Stimulated activated naive CD8-positive, alpha-beta T cell treated with anti-CD3 and anti-CD28 coated beads, Interleukin-15, Interleukin-2, amounts not matched to agents 100 ng/mL and 50 ng/mL, for 24 hours (primary cell): ENCODE measurements at regions not wholly inside any gene's neighbourhood (a gene's known extent, or its start where the extent isn't known, plus 50 kb on each side); places are given as distances from the start of the nearest gene placed in this dataset.
"Not testable (repeated sequence)": the region's sequence is repeated elsewhere in the genome, so short reads cannot be mapped to it uniquely, and the experiment has no call there.

Source experiments
- H3K27ac Mint-ChIP-seq: one replicate; pipeline ENCODE4 v1.8.0; 2021; ENCODE audit warnings: mild to moderate bottlenecking, mixed read lengths
- H3K27me3 Mint-ChIP-seq: one replicate; pipeline ENCODE4 v1.8.0; 2021; ENCODE audit warnings: mixed read lengths
- H3K36me3 Mint-ChIP-seq: one replicate; pipeline ENCODE4 v1.8.0; 2021; ENCODE audit warnings: low read depth, mixed read lengths
- H3K4me1 Mint-ChIP-seq: one replicate; pipeline ENCODE4 v1.8.0; 2021; ENCODE audit warnings: low read depth, mixed read lengths
- H3K4me3 Mint-ChIP-seq: one replicate; pipeline ENCODE4 v1.8.0; 2021; ENCODE audit warnings: mild to moderate bottlenecking, mixed read lengths
- H3K9me3 Mint-ChIP-seq: one replicate; pipeline ENCODE4 v1.8.0; 2021; ENCODE audit warnings: mixed read lengths

- Mint-ChIP-seq H3K27me3 (no peaks in the 10 kb centered on the region), H3K36me3 (no peaks in the 10 kb centered on the region), H3K4me1 (no peaks in the 10 kb centered on the region), H3K9me3 (no peaks in the 10 kb centered on the region), H3K4me3 (no peak overlapping the region), H3K27ac (no peak overlapping the region)
Measured at GRCh38 chr4:173669460-173670179, 139.6 kb upstream of the HAND2 start.

- H3K27me3 Mint-ChIP-seq: no peaks in the 10 kb centered on the region
- H3K9me3 Mint-ChIP-seq: peaks cover 6% of the 10 kb centered on the region
- H3K27ac Mint-ChIP-seq: no peak overlapping the region
- no peaks in the 10 kb centered on the region for H3K36me3 Mint-ChIP-seq
- no peak overlapping the region for H3K4me3 Mint-ChIP-seq
- H3K4me1 Mint-ChIP-seq: no peaks in the 10 kb centered on the region
Measured at GRCh38 chr4:173661001-173661400, 131.0 kb upstream of the HAND2 start.

- Mint-ChIP-seq H3K4me1 (no peaks in the 10 kb centered on the region), H3K9me3 (peaks cover 6% of the 10 kb centered on the region), H3K27ac (no peak overlapping the region), H3K27me3 (no peaks in the 10 kb centered on the region), H3K36me3 (no peaks in the 10 kb centered on the region), H3K4me3 (no peak overlapping the region)
Measured at GRCh38 chr4:173656898-173657297, 126.9 kb upstream of the HAND2 start.

GRCh38 chr4:173652283-173652931 lies 122.4 kb upstream of the HAND2 start:
- Mint-ChIP-seq H3K36me3 (no peaks in the 10 kb centered on the region), H3K27ac (no peak overlapping the region)

GRCh38 chr4:173651651-173652282 lies 121.7 kb upstream of the HAND2 start:
- no peaks in the 10 kb centered on the region for H3K27me3 Mint-ChIP-seq
- no peak overlapping the region for H3K27ac Mint-ChIP-seq
- no peak overlapping the region for H3K4me3 Mint-ChIP-seq
- H3K4me1 Mint-ChIP-seq: no peaks in the 10 kb centered on the region
- H3K36me3 Mint-ChIP-seq: no peaks in the 10 kb centered on the region
- H3K9me3 Mint-ChIP-seq: no peaks in the 10 kb centered on the region

More at GRCh38 chr4:173652283-173652931, 122.4 kb upstream of the HAND2 start:
- Mint-ChIP-seq H3K4me1 (no peaks in the 10 kb centered on the region), H3K4me3 (no peak overlapping the region), H3K9me3 (no peaks in the 10 kb centered on the region), H3K27me3 (no peaks in the 10 kb centered on the region)

GRCh38 chr4:173647902-173648301 lies 117.9 kb upstream of the HAND2 start:
- H3K27ac Mint-ChIP-seq: no peak overlapping the region
- H3K36me3 Mint-ChIP-seq: no peaks in the 10 kb centered on the region
- H3K9me3 Mint-ChIP-seq: no peaks in the 10 kb centered on the region
- no peaks in the 10 kb centered on the region for H3K27me3 Mint-ChIP-seq
- H3K4me3 Mint-ChIP-seq: no peak overlapping the region
- no peaks in the 10 kb centered on the region for H3K4me1 Mint-ChIP-seq

- Mint-ChIP-seq H3K27me3 (no peaks in the 10 kb centered on the region), H3K4me3 (no peak overlapping the region), H3K9me3 (no peaks in the 10 kb centered on the region), H3K27ac (no peak overlapping the region), H3K36me3 (no peaks in the 10 kb centered on the region), H3K4me1 (no peaks in the 10 kb centered on the region)
Measured at GRCh38 chr4:173642509-173642908, 112.5 kb upstream of the HAND2 start.

- Mint-ChIP-seq H3K36me3 (no peaks in the 10 kb centered on the region), H3K4me3 (no peak overlapping the region), H3K27me3 (no peaks in the 10 kb centered on the region), H3K4me1 (no peaks in the 10 kb centered on the region), H3K27ac (no peak overlapping the region), H3K9me3 (peaks cover 6% of the 10 kb centered on the region)
Measured at GRCh38 chr4:173635395-173635794, 105.4 kb upstream of the HAND2 start.

GRCh38 chr4:173626277-173626676 lies 96.2 kb upstream of the HAND2 start:
- Mint-ChIP-seq H3K4me3 (no peak overlapping the region), H3K36me3 (no peaks in the 10 kb centered on the region), H3K27ac (no peak overlapping the region), H3K9me3 (peaks cover 17% of the 10 kb centered on the region), H3K27me3 (no peaks in the 10 kb centered on the region), H3K4me1 (no peaks in the 10 kb centered on the region)

GRCh38 chr4:173618648-173619047 lies 88.6 kb upstream of the HAND2 start:
- H3K9me3 Mint-ChIP-seq: peaks cover 18% of the 10 kb centered on the region
- not testable (repeated sequence) for H3K27me3 Mint-ChIP-seq, H3K27ac Mint-ChIP-seq, H3K36me3 Mint-ChIP-seq, H3K4me1 Mint-ChIP-seq, H3K4me3 Mint-ChIP-seq

- Mint-ChIP-seq H3K4me3 (no peak overlapping the region), H3K27me3 (peaks cover 12% of the 10 kb centered on the region), H3K27ac (no peak overlapping the region), H3K4me1 (no peaks in the 10 kb centered on the region), H3K36me3 (no peaks in the 10 kb centered on the region), H3K9me3 (peaks cover 10% of the 10 kb centered on the region)
Measured at GRCh38 chr4:173609158-173609557, 79.1 kb upstream of the HAND2 start.

- not testable (repeated sequence) for H3K27ac Mint-ChIP-seq, H3K9me3 Mint-ChIP-seq, H3K4me3 Mint-ChIP-seq, H3K36me3 Mint-ChIP-seq, H3K4me1 Mint-ChIP-seq
- H3K27me3 Mint-ChIP-seq: peaks cover 12% of the 10 kb centered on the region
Measured at GRCh38 chr4:173608632-173609031, 78.6 kb upstream of the HAND2 start.

- no peak overlapping the region for H3K4me3 Mint-ChIP-seq
- H3K27me3 Mint-ChIP-seq: peaks cover 4% of the 10 kb centered on the region
- H3K4me1 Mint-ChIP-seq: no peaks in the 10 kb centered on the region
- H3K27ac Mint-ChIP-seq: no peak overlapping the region
- peaks cover 4% of the 10 kb centered on the region for H3K9me3 Mint-ChIP-seq
- H3K36me3 Mint-ChIP-seq: no peaks in the 10 kb centered on the region
Measured at GRCh38 chr4:173591760-173592159, 61.7 kb upstream of the HAND2 start.

GRCh38 chr4:173590697-173591096 lies 60.7 kb upstream of the HAND2 start:
- Mint-ChIP-seq H3K4me3 (no peak overlapping the region), H3K9me3 (peaks cover 4% of the 10 kb centered on the region), H3K27me3 (peaks cover 7% of the 10 kb centered on the region), H3K27ac (no peak overlapping the region), H3K4me1 (no peaks in the 10 kb centered on the region), H3K36me3 (no peaks in the 10 kb centered on the region)

- Mint-ChIP-seq H3K36me3 (no peaks in the 10 kb centered on the region), H3K9me3 (no peaks in the 10 kb centered on the region), H3K27ac (no peak overlapping the region), H3K4me1 (no peaks in the 10 kb centered on the region), H3K27me3 (peaks cover 19% of the 10 kb centered on the region), H3K4me3 (no peak overlapping the region)
Measured at GRCh38 chr4:173585876-173586572, 56.0 kb upstream of the HAND2 start.
